GM18519 (cell line): ENCODE measurements at regions not wholly inside any gene's neighbourhood (a gene's known extent, or its start where the extent isn't known, plus 50 kb on each side); places are given as distances from the start of the nearest gene placed in this dataset.

Experiments
- ATAC-seq: cut with Tn5 transposase; IDR thresholded peaks from one replicate; pipeline ENCODE4 v1.9.1; 2021; ENCODE audit warnings: mild to moderate bottlenecking, moderate library complexity; ENCODE audit not compliant: unreplicated experiment, low FRiP score

GRCh38 chr7:25653384-25653783, 425.1 kb upstream of the NPVF start:
- no peak for ATAC-seq

GRCh38 chr7:25656071-25656470, 427.8 kb upstream of the NPVF start:
- ATAC-seq, result no peak

- ATAC-seq, result no peak
Observed at GRCh38 chr7:25656581-25657026, 428.3 kb upstream of the NPVF start.

- ATAC-seq, result no peak
Observed at GRCh38 chr7:25658375-25658774, 430.1 kb upstream of the NPVF start.

GRCh38 chr7:25659841-25660240, 431.6 kb upstream of the NPVF start:
- no peak for ATAC-seq

GRCh38 chr7:25662841-25663800, 434.8 kb upstream of the NPVF start:
- no peak for ATAC-seq

GRCh38 chr7:25663877-25664276, 435.6 kb upstream of the NPVF start:
- no peak for ATAC-seq

GRCh38 chr7:25664593-25664992, 436.3 kb upstream of the NPVF start:
- ATAC-seq, result peak; percentile 71

GRCh38 chr7:25665374-25665773, 437.1 kb upstream of the NPVF start:
- no peak for ATAC-seq

GRCh38 chr7:25665903-25666670, 437.8 kb upstream of the NPVF start:
- no peak for ATAC-seq

- ATAC-seq, result no peak
Observed at GRCh38 chr7:25666671-25667060, 438.4 kb upstream of the NPVF start.

GRCh38 chr7:25669281-25669781, 441.0 kb upstream of the NPVF start:
- no peak for ATAC-seq

GRCh38 chr7:25669961-25670841, 441.9 kb upstream of the NPVF start:
- no peak for ATAC-seq

- ATAC-seq, result no peak
Observed at GRCh38 chr7:25671111-25671510, 442.8 kb upstream of the NPVF start.

GRCh38 chr7:25672496-25672895, 444.2 kb upstream of the NPVF start:
- ATAC-seq, result no peak

- no peak for ATAC-seq
Observed at GRCh38 chr7:25675789-25676474, 447.6 kb upstream of the NPVF start.

GRCh38 chr7:25677595-25677994, 449.3 kb upstream of the NPVF start:
- no peak for ATAC-seq

- no peak for ATAC-seq
Observed at GRCh38 chr7:25678215-25678614, 449.9 kb upstream of the NPVF start.

GRCh38 chr7:25680636-25681035, 452.4 kb upstream of the NPVF start:
- no peak for ATAC-seq

- ATAC-seq, result no peak
Observed at GRCh38 chr7:25684360-25684759, 456.1 kb upstream of the NPVF start.
